Vagina (tissue), 2 donors: ENCODE measurements at regions not wholly inside any gene's neighbourhood (a gene's known extent, or its start where the extent isn't known, plus 50 kb on each side); places are given as distances from the start of the nearest gene placed in this dataset.

Experiments used
- CTCF ChIP-seq, 3 experiments: fragments of 450-650 bp in 2 of 3; fragments of 200-600 bp in 1 of 3; sonication (generic) in 1 of 3; IDR thresholded peaks; one replicate each; pipeline ENCODE4 v1.5.1; 2017 to 2019; ENCODE audit warnings: antibody characterized with exemption in 3 of 3, mild to moderate bottlenecking in 2 of 3, moderate library complexity in 2 of 3
- POLR2A ChIP-seq, 2 donors: fragments of 450-650 bp; IDR thresholded peaks; one replicate each; pipeline ENCODE4 v1.6.1; 2017; ENCODE audit warnings: antibody characterized with exemption in 2 of 2, mild to moderate bottlenecking in 2 of 2, moderate library complexity in 2 of 2

- TF ChIP-seq CTCF (IDR thresholded peaks at IDR 0.05) (no peak), POLR2A (IDR thresholded peaks at IDR 0.05) (no peak)
Observed at GRCh38 chr5:13212886-13213285, 731.6 kb downstream of the DNAH5 start.
